ENCODE measurements at regions not wholly inside any gene's neighbourhood (a gene's known extent, or its start where the extent isn't known, plus 50 kb on each side); places are given as distances from the start of the nearest gene placed in this dataset.
A peak's percentile ranks its signal among the peaks of the same experiment; 100 is the strongest.

DNA sequence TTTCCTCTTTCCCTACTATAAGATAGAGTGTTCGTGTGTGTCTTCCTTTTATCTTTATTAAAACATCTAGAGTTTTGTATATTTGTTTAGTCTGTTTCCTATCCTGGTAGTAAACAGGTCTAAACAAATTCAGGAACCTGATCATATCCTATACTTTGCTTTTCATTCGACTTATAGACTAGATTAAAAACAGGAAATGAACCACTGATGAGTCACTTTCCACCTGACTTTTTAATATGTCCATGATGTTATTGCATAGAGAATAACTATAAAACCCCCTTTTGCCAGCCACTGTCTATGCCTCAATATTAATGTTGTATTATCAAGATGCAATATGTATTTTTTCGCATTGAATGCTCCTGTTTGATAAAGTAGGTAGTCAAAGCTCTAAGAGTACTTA is 1794.0 kb downstream of the STIM2 start:
- no peak overlapping the region for H3K27ac ChIP-seq
- TF ChIP-seq ZFX (IDR thresholded peaks at IDR 0.05; ENCODE audit: borderline replicate concordance), result no peak
- TF ChIP-seq, protein P1, sequence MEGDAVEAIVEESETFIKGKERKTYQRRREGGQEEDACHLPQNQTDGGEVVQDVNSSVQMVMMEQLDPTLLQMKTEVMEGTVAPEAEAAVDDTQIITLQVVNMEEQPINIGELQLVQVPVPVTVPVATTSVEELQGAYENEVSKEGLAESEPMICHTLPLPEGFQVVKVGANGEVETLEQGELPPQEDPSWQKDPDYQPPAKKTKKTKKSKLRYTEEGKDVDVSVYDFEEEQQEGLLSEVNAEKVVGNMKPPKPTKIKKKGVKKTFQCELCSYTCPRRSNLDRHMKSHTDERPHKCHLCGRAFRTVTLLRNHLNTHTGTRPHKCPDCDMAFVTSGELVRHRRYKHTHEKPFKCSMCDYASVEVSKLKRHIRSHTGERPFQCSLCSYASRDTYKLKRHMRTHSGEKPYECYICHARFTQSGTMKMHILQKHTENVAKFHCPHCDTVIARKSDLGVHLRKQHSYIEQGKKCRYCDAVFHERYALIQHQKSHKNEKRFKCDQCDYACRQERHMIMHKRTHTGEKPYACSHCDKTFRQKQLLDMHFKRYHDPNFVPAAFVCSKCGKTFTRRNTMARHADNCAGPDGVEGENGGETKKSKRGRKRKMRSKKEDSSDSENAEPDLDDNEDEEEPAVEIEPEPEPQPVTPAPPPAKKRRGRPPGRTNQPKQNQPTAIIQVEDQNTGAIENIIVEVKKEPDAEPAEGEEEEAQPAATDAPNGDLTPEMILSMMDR (IDR thresholded peaks at IDR 0.05), result no peak

DNA sequence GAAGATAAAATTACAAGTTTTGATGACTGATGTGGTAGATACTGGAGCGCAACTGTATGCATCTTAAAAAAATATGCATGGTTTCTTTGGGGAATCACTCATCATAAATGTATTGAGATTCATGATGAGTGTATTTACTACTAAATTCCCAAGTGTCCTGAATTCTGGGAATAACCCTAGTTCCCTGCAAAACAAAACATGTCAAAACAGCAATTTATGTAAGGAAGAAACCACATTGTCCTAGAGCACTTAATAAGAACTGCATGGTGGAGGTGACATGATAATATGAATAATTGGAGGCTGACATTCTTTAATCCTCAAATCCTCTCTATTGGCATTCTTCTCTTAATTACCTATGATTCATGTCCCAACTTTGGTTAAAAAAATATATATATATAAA is 1804.7 kb downstream of the STIM2 start:
- no peak overlapping the region for H3K27ac ChIP-seq
- TF ChIP-seq, protein P1 (IDR thresholded peaks at IDR 0.05), result no peak
- no peak for TF ChIP-seq ZFX (IDR thresholded peaks at IDR 0.05; ENCODE audit: borderline replicate concordance)

DNA sequence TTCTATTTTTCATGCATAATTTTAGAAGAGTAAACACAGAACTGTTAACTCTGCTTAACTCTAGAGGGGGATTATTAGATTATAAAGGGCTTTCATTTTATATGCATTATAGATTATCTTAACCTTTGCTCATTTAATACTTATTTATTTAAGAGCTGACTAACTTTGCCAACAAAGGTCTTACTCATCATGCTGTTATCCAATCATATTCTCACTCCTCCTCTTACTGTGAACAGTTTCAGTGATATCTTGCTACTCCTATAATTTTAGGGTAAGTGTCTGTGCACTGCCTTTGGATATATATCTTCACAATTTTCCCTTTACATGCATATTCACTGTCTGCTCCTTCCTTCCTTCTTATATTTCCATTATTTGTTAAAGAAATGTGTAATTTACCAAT is 1814.9 kb downstream of the STIM2 start:
- TF ChIP-seq, protein P1 (IDR thresholded peaks at IDR 0.05), result no peak
- no peak for TF ChIP-seq ZFX (IDR thresholded peaks at IDR 0.05; ENCODE audit: borderline replicate concordance)
- no peak overlapping the region for H3K27ac ChIP-seq

DNA sequence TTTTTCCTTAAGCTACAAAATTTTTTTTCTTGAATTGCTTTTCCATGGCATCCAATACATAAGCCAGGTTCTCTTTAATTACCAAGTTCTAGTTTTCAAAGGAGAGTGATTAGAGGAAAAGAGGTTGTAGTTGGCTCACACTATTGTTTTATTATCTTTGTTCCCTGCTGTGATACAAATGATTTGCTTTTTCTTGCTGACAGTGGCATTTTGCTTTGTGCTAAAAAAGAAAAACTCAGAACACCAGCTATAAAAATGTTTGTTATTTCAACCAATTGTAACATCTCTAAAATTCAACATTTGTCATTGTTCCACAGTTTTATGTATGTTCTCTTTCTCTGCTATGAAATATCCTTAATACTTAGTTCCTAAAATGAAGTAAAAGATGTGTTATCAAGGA is 1817.2 kb downstream of the STIM2 start:
- TF ChIP-seq, protein P1 (IDR thresholded peaks at IDR 0.05), result no peak
- TF ChIP-seq ZFX (IDR thresholded peaks at IDR 0.05; ENCODE audit: borderline replicate concordance), result no peak
- H3K27ac ChIP-seq, result no peak overlapping the region

DNA sequence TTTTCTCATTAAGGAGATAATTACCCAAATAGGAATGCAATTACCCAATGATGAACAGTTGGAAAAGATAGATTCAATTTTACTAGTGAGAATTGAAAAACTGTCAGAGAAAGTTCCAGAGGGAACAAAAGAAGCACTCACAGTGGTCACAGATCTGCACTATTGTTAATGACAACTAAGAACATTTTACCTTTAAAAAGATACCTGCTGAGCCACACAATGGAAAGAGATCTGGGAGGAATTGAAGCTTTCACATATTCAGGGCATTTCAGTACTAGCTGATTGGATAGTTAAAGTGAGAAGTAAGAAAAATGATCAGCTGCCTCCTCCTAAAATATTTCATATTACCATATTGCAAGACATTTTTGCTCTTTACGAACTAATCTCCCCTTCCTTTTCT is 1822.2 kb downstream of the STIM2 start:
- TF ChIP-seq ZFX (IDR thresholded peaks at IDR 0.05; ENCODE audit: borderline replicate concordance), result no peak
- TF ChIP-seq, protein P1 (IDR thresholded peaks at IDR 0.05), result no peak

DNA sequence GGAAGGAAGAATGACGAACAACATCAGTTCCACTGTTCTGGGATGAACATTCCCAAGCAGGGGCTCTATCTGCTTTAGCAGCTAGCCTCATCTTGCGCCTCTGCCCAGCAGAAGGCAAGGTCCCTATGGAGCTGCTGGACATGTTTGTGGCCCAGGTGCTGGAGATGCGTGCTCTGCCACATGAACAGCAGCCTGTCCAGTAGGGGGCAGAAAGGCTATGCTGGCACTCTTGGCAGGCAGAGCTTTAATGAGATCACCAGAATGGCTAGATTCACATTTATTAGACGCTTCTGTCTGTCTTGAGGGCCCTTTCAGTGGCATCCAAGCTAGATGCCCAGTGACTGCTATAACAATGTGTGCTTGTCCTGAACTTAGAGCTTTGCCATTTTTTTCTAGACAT is 1826.0 kb downstream of the STIM2 start:
- H3K27ac ChIP-seq, result no peak overlapping the region
- TF ChIP-seq, protein P1 (IDR thresholded peaks at IDR 0.05), result peak; percentile 80
- no peak for TF ChIP-seq ZFX (IDR thresholded peaks at IDR 0.05; ENCODE audit: borderline replicate concordance)

More for the DNA sequence above, 1822.2 kb downstream of the STIM2 start:
- no peak overlapping the region for H3K27ac ChIP-seq

DNA sequence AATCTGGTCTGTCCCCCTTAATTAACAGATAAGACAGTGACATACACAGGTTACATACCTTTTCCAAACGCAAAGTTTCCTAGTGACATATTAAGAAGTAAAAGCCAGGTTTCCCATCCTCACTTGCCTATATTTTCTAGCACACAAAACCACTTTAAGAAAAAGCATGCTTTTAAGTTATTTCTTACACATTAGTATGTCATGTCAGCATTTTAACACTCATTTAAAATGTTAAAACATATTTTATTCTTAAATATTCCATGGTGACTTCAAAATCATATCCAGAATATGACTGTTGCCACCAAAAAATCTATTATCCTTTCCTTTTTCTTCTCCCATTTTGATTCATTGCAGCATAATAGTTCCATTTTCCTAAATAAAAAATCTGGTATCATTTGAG is 1830.2 kb downstream of the STIM2 start:
- no peak for TF ChIP-seq ZFX (IDR thresholded peaks at IDR 0.05; ENCODE audit: borderline replicate concordance)
- no peak overlapping the region for H3K27ac ChIP-seq

DNA sequence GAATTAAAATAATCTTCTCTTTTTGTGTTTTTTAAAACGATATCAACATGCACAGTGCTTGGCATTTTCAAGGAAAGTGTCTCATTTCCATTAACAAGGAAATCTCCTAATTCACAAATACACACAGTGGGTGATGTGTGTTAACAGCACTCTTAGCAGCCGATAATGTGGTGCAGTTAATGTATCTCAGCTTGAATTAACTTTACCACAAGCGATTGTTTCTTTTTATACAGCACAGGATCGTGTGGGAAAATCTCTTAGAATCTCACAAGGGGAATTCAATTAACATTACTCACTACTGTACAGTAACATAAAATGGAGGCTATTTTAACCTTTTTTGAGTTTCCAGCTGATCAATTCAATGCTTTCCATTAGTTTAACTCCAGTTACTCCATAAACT is 1841.9 kb downstream of the STIM2 start:
- H3K27ac ChIP-seq, result no peak overlapping the region
- TF ChIP-seq, protein P1 (IDR thresholded peaks at IDR 0.05), result no peak
- TF ChIP-seq ZFX (IDR thresholded peaks at IDR 0.05; ENCODE audit: borderline replicate concordance), result no peak
